CD14-positive monocyte (primary cell): ENCODE measurements at regions not wholly inside any gene's neighbourhood (a gene's known extent, or its start where the extent isn't known, plus 50 kb on each side); places are given as distances from the start of the nearest gene placed in this dataset.

Source experiments
- DNase-seq, 3 donors: peaks; one replicate each; pipeline ENCODE4 v3.0.0-alpha.2; 2011 to 2022
- H2AFZ ChIP-seq: 2 replicates; pipeline ENCODE4 v1.6.0; 2012; ENCODE audit warnings: mild to moderate bottlenecking, low read depth, low read length, inconsistent platforms; ENCODE audit not compliant: insufficient read depth, poor library complexity, severe bottlenecking
- H3K27ac ChIP-seq, 2 donors: 1 replicate in 1 of 2; 2 replicates in 1 of 2; pipeline ENCODE4 v1.5.1; 2012 to 2013; ENCODE audit warnings: low read length in 2 of 2, control low read depth in 1 of 2, inconsistent platforms in 1 of 2, low read depth in 1 of 2, mild to moderate bottlenecking in 1 of 2
- H3K27me3 ChIP-seq, 2 donors: one replicate each; pipeline versions ENCODE4 v1.6.0 to v1.6.1; 2011 to 2013; ENCODE audit warnings: low read length in 2 of 2; ENCODE audit not compliant: control insufficient read depth in 2 of 2, insufficient read depth in 2 of 2
- H3K36me3 ChIP-seq, 2 donors: replicated peaks in 1 of 2; 1 replicate in 1 of 2; 2 replicates in 1 of 2; pipeline versions ENCODE4 v1.5.1 to v1.6.1; 2012 to 2013; ENCODE audit warnings: low read length in 2 of 2, control low read depth in 1 of 2, inconsistent platforms in 1 of 2, mild to moderate bottlenecking in 1 of 2; ENCODE audit not compliant: insufficient read depth in 2 of 2, control insufficient read depth in 1 of 2
- H3K4me1 ChIP-seq, 2 donors: 1 replicate in 1 of 2; 2 replicates in 1 of 2; pipeline versions ENCODE4 v1.5.1 to v1.6.1; 2012 to 2013; ENCODE audit warnings: low read length in 2 of 2, control low read depth in 1 of 2, inconsistent platforms in 1 of 2, mild to moderate bottlenecking in 1 of 2, moderate library complexity in 1 of 2; ENCODE audit not compliant: insufficient read depth in 2 of 2, control insufficient read depth in 1 of 2
- H3K4me2 ChIP-seq: replicated peaks from 2 replicates; pipeline ENCODE3; 2012; ENCODE audit warnings: low read length, moderate library complexity, mild to moderate bottlenecking; ENCODE audit not compliant: poor library complexity, severe bottlenecking; ENCODE audit errors: extremely low read depth
- H3K4me3 ChIP-seq, 3 experiments: fragments of 200-600 bp in 1 of 3; sonication (generic) in 1 of 3; replicated peaks in 1 of 3; 1 replicate in 2 of 3; 2 replicates in 1 of 3; pipeline ENCODE4 v1.5.1; 2011 to 2013; ENCODE audit warnings: low read length in 3 of 3, mild to moderate bottlenecking in 3 of 3, control low read depth in 2 of 3, low read depth in 2 of 3, inconsistent platforms in 1 of 3, moderate library complexity in 1 of 3
- H3K79me2 ChIP-seq: 2 replicates; pipeline ENCODE4 v1.6.0; 2012; ENCODE audit warnings: mild to moderate bottlenecking, control low read depth, inconsistent platforms, low read length, moderate library complexity; ENCODE audit not compliant: insufficient read depth
- H3K9ac ChIP-seq: 2 replicates; pipeline ENCODE4 v1.6.0; 2017; ENCODE audit warnings: low read length, mild to moderate bottlenecking; ENCODE audit not compliant: insufficient read depth, poor library complexity, severe bottlenecking
- H3K9me3 ChIP-seq, 2 donors: replicated peaks in 1 of 2; 1 replicate in 1 of 2; 2 replicates in 1 of 2; pipeline versions ENCODE4 v1.5.1 to v1.6.1; 2012 to 2013; ENCODE audit warnings: low read length in 2 of 2, control low read depth in 1 of 2; ENCODE audit not compliant: control insufficient read depth in 1 of 2, insufficient read depth in 1 of 2
- H4K20me1 ChIP-seq: 2 replicates; pipeline ENCODE4 v1.6.0; 2012; ENCODE audit warnings: mild to moderate bottlenecking, low read length, control low read depth, moderate library complexity; ENCODE audit not compliant: insufficient read depth
- H3K27ac Mint-ChIP-seq, 7 donors: one replicate each; pipeline ENCODE4 v1.8.0; 2020; ENCODE audit warnings: mild to moderate bottlenecking in 7 of 7, mixed read lengths in 7 of 7, moderate library complexity in 6 of 7, inconsistent platforms in 2 of 7
- H3K27me3 Mint-ChIP-seq, 3 donors: one replicate each; pipeline ENCODE4 v1.8.0; 2021 to 2022; ENCODE audit warnings: low read depth in 3 of 3, mild to moderate bottlenecking in 3 of 3, mixed read lengths in 3 of 3, moderate library complexity in 3 of 3, inconsistent platforms in 1 of 3
- H3K36me3 Mint-ChIP-seq, 2 donors: one replicate each; pipeline ENCODE4 v1.8.0; 2020; ENCODE audit warnings: mixed read lengths in 2 of 2, inconsistent platforms in 1 of 2, mild to moderate bottlenecking in 1 of 2
- H3K4me1 Mint-ChIP-seq: one replicate; pipeline ENCODE4 v1.8.0; 2020; ENCODE audit warnings: mild to moderate bottlenecking, mixed read lengths
- H3K4me3 Mint-ChIP-seq, 2 donors: one replicate each; pipeline ENCODE4 v1.8.0; 2020; ENCODE audit warnings: mild to moderate bottlenecking in 2 of 2, mixed read lengths in 2 of 2, moderate library complexity in 1 of 2
- H3K9me3 Mint-ChIP-seq, 7 donors: one replicate each; pipeline ENCODE4 v1.8.0; 2020 to 2022; ENCODE audit warnings: mixed read lengths in 7 of 7, mild to moderate bottlenecking in 6 of 7, moderate library complexity in 6 of 7, inconsistent platforms in 2 of 7
- CTCF ChIP-seq: fragments of 200-600 bp; IDR thresholded peaks from one replicate; pipeline ENCODE4 v1.8.0; 2022; ENCODE audit warnings: antibody characterized with exemption, mild to moderate bottlenecking
- WGBS: methylation state at CpG from one replicate; pipeline ENCODE4 v1.1.5; 2013; ENCODE audit warnings: missing lambda C conversion rate; ENCODE audit not compliant: insufficient coverage; 5-methylcytosine and 5-hydroxymethylcytosine counted together
- intact Hi-C, 2 donors: fragments of 100-400 bp; cut with micrococcal nuclease; formaldehyde crosslinking; loops; one replicate each; pipeline versions ENCODE4 v1.15.0 to v1.15.1; 2023

- Mint-ChIP-seq H3K9me3 (peaks cover 2 to 7% (median 6%) of the 10 kb centered on the region in 7 donors), H3K27me3 (peaks cover 0 to 2% (median 1%) of the 10 kb centered on the region in 3 donors), H3K27ac (no peak overlapping the region), H3K4me1 (no peaks in the 10 kb centered on the region), H3K36me3 (no peaks in the 10 kb centered on the region), H3K4me3 (no peak overlapping the region)
- TF ChIP-seq CTCF = no peak
- no CpG with 5 or more reads among the region's 2 CpGs for WGBS
- H3K79me2 ChIP-seq = no peaks in the 10 kb centered on the region
- H3K36me3 ChIP-seq = no peaks in the 10 kb centered on the region
- H3K9me3 ChIP-seq = no peaks in the 10 kb centered on the region
- no peaks in the 10 kb centered on the region for H4K20me1 ChIP-seq
- H3K4me3 ChIP-seq = no peak overlapping the region
- no peak overlapping the region for H3K27ac ChIP-seq
- no peak overlapping the region for H3K4me2 ChIP-seq
- no peak for DNase-seq
- H2AFZ ChIP-seq = no peak overlapping the region
- intact Hi-C loops = no loop called here
- H3K27me3 ChIP-seq = no peaks in the 10 kb centered on the region
- H3K9ac ChIP-seq = no peak overlapping the region
- no peaks in the 10 kb centered on the region for H3K4me1 ChIP-seq
These were observed 123.2 kb downstream of the RBM43 start for GRCh38 chr2:151138507-151138906.

- Mint-ChIP-seq H3K36me3 (no peaks in the 10 kb centered on the region), H3K4me1 (no peaks in the 10 kb centered on the region), H3K9me3 (peaks cover 2 to 12% (median 8%) of the 10 kb centered on the region in 7 donors), H3K4me3 (no peak overlapping the region), H3K27me3 (peaks cover 0 to 2% (median 1%) of the 10 kb centered on the region in 3 donors), H3K27ac (no peak overlapping the region)
- Histone ChIP-seq H3K4me1 (no peaks in the 10 kb centered on the region), H3K9me3 (no peaks in the 10 kb centered on the region), H3K4me3 (no peak overlapping the region), H3K4me2 (no peak overlapping the region), H3K27me3 (no peaks in the 10 kb centered on the region), H3K9ac (no peak overlapping the region), H3K27ac (no peak overlapping the region), H4K20me1 (no peaks in the 10 kb centered on the region), H3K36me3 (no peaks in the 10 kb centered on the region), H3K79me2 (no peaks in the 10 kb centered on the region), H2AFZ (no peak overlapping the region)
- TF ChIP-seq CTCF = no peak
- DNase-seq = no peak
- no CpG with 5 or more reads among the region's 5 CpGs for WGBS
- intact Hi-C loops = no loop called here
These were observed 124.1 kb downstream of the RBM43 start for GRCh38 chr2:151137526-151137925.
